ENCODE measurements at regions not wholly inside any gene's neighbourhood (a gene's known extent, or its start where the extent isn't known, plus 50 kb on each side); places are given as distances from the start of the nearest gene placed in this dataset.

DNA sequence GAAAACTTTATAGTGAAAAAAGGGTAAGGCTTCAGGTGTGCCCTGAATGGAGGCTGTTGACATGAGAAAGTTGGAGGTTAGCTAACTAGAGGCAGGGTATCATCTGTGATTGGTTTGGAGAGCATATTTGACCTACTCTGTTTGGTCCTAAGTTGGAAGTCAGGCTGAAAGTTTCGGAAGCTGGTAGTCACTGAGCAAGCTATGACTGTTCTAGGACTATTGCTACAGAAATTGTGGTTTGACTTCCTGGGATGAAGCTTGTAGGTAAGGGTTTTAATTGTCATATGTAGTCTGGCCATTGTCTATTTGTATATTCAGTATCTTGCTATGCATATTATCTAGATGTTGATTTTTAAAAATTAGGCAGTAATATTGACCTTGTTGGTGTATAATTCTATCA, 565.0 kb downstream of the TMEM135 start:
- TF ChIP-seq POU6F1 (CRISPR knock-in tag; IDR thresholded peaks at IDR 0.05; ENCODE audit: borderline replicate concordance, low read depth) (no peak), SNAI2 (CRISPR knock-in tag; IDR thresholded peaks at IDR 0.05) (no peak), ZFP3 (CRISPR knock-in tag; IDR thresholded peaks at IDR 0.05) (no peak), TCF4 (CRISPR knock-in tag; IDR thresholded peaks at IDR 0.05; ENCODE audit: borderline replicate concordance) (no peak)
- ATAC-seq = no peak

DNA sequence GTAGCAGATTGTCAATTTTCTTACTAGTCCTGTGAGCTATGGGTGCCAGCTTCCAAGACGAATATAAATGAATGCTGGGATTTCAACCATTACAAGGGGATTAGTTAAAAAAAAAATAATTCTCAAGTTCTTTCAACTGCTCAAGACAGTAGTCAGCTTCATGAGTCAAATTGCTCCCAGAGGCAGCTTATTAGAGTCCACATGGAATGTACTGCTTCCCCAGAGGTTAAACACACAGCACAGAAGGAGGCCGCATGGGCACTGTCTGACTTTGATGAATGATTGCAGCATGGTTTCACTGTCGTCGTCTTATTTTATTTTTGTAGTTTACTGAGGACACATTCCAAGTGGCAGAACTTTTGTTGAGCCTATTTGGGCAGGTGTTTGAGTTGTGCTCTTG, 563.2 kb downstream of the TMEM135 start:
- TF ChIP-seq OSR1 (CRISPR knock-in tag; IDR thresholded peaks at IDR 0.05) (no peak), RARB (CRISPR knock-in tag; IDR thresholded peaks at IDR 0.05) (no peak), ARNTL (CRISPR knock-in tag; IDR thresholded peaks at IDR 0.05; ENCODE audit: borderline replicate concordance, low read depth) (no peak), CSDC2 (CRISPR knock-in tag; IDR thresholded peaks at IDR 0.05) (no peak), ZNF70 (CRISPR knock-in tag; IDR thresholded peaks at IDR 0.05) (no peak), ZNF8 (CRISPR knock-in tag; IDR thresholded peaks at IDR 0.05) (no peak), ESRRG (CRISPR knock-in tag; IDR thresholded peaks at IDR 0.05) (no peak), TCF4 (CRISPR knock-in tag; IDR thresholded peaks at IDR 0.05; ENCODE audit: borderline replicate concordance) (no peak), ZFP3 (CRISPR knock-in tag; IDR thresholded peaks at IDR 0.05) (no peak), TSHZ2 (CRISPR knock-in tag; IDR thresholded peaks at IDR 0.05) (no peak)
- TF ChIP-seq, protein P1, sequence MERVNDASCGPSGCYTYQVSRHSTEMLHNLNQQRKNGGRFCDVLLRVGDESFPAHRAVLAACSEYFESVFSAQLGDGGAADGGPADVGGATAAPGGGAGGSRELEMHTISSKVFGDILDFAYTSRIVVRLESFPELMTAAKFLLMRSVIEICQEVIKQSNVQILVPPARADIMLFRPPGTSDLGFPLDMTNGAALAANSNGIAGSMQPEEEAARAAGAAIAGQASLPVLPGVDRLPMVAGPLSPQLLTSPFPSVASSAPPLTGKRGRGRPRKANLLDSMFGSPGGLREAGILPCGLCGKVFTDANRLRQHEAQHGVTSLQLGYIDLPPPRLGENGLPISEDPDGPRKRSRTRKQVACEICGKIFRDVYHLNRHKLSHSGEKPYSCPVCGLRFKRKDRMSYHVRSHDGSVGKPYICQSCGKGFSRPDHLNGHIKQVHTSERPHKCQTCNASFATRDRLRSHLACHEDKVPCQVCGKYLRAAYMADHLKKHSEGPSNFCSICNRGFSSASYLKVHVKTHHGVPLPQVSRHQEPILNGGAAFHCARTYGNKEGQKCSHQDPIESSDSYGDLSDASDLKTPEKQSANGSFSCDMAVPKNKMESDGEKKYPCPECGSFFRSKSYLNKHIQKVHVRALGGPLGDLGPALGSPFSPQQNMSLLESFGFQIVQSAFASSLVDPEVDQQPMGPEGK (CRISPR knock-in tag; IDR thresholded peaks at IDR 0.05; ENCODE audit: borderline replicate concordance) = no peak
- ATAC-seq = no peak

GRCh38 chr11:87597725-87598124, 560.0 kb downstream of the TMEM135 start:
- TF ChIP-seq ZNF70 (CRISPR knock-in tag; IDR thresholded peaks at IDR 0.05) = no peak
- no peak for ATAC-seq

GRCh38 chr11:87596176-87596575, 558.4 kb downstream of the TMEM135 start:
- ATAC-seq = no peak
- TF ChIP-seq BACH2 (CRISPR knock-in tag; IDR thresholded peaks at IDR 0.05; ENCODE audit: borderline replicate concordance) (no peak), GLIS3 (CRISPR knock-in tag; IDR thresholded peaks at IDR 0.05) (no peak), ISL1 (CRISPR knock-in tag; IDR thresholded peaks at IDR 0.05) (no peak), TCF4 (CRISPR knock-in tag; IDR thresholded peaks at IDR 0.05; ENCODE audit: borderline replicate concordance) (no peak), CSDC2 (CRISPR knock-in tag; IDR thresholded peaks at IDR 0.05) (no peak), TSHZ2 (CRISPR knock-in tag; IDR thresholded peaks at IDR 0.05) (no peak), ESRRG (CRISPR knock-in tag; IDR thresholded peaks at IDR 0.05) (no peak), CSRNP3 (CRISPR knock-in tag; IDR thresholded peaks at IDR 0.05) (no peak), TOX (CRISPR knock-in tag; IDR thresholded peaks at IDR 0.05; ENCODE audit: borderline replicate concordance) (no peak), POU6F1 (CRISPR knock-in tag; IDR thresholded peaks at IDR 0.05; ENCODE audit: borderline replicate concordance, low read depth) (no peak), ARNTL (CRISPR knock-in tag; IDR thresholded peaks at IDR 0.05; ENCODE audit: borderline replicate concordance, low read depth) (no peak), ZFP3 (CRISPR knock-in tag; IDR thresholded peaks at IDR 0.05) (no peak), ZFP30 (CRISPR knock-in tag; IDR thresholded peaks at IDR 0.05) (no peak), ZNF8 (CRISPR knock-in tag; IDR thresholded peaks at IDR 0.05) (no peak)
- TF ChIP-seq, protein P1 (CRISPR knock-in tag; IDR thresholded peaks at IDR 0.05; ENCODE audit: borderline replicate concordance) = no peak
